PC-9 (cell line): ENCODE measurements at regions not wholly inside any gene's neighbourhood (a gene's known extent, or its start where the extent isn't known, plus 50 kb on each side); places are given as distances from the start of the nearest gene placed in this dataset.
A peak's percentile ranks its signal among the peaks of the same experiment; 100 is the strongest.

Source experiments
- BruUV-seq: library from RNA; stranded (reverse); fragments of 400-500 nt; replicated peaks from 2 replicates; lab custom pipeline; 2021; lab: Mats Ljungman, UMichigan
- CTCF ChIA-PET: fragments of 300-600 bp; sonication (Branson Sonifier 250); formaldehyde crosslinking; loops from one replicate; lab custom pipeline; 2022; ENCODE audit warnings: antibody characterized with exemption; lab: Charles Lee
- POLR2A ChIA-PET: fragments of 300-600 bp; sonication (Branson Sonifier 250); formaldehyde crosslinking; loops from one replicate; lab custom pipeline; 2022; ENCODE audit warnings: antibody characterized with exemption; ENCODE audit not compliant: unreplicated experiment; lab: Charles Lee
- DNase-seq, 2 experiments: peaks; one replicate each; pipeline versions ENCODE4 v3.0.0 to v3.0.0-alpha.2; 2015 to 2022; ENCODE audit warnings: mixed read lengths in 1 of 2
- H2AFZ ChIP-seq: fragments of 200-600 bp; sonication (generic); 2 replicates; pipeline ENCODE4 v1.8.1; 2017; ENCODE audit warnings: antibody characterized with exemption
- H3F3A ChIP-seq: fragments of 200-600 bp; sonication (generic); 2 replicates; pipeline ENCODE4 v1.8.1; 2017; ENCODE audit warnings: antibody characterized with exemption, mild to moderate bottlenecking, low read depth; ENCODE audit not compliant: insufficient read depth
- H3K27ac ChIP-seq: fragments of 200-600 bp; sonication (generic); 2 replicates; pipeline ENCODE4 v1.6.1; 2016; ENCODE audit warnings: mixed run types
- H3K27me3 ChIP-seq: fragments of 200-600 bp; sonication (generic); 2 replicates; pipeline ENCODE4 v1.6.1; 2016; ENCODE audit warnings: low read depth, mixed run types; ENCODE audit not compliant: insufficient read depth
- H3K36me3 ChIP-seq: fragments of 200-600 bp; sonication (generic); 2 replicates; pipeline ENCODE4 v1.6.1; 2016; ENCODE audit warnings: low read depth, mixed run types
- H3K4me1 ChIP-seq: fragments of 200-600 bp; sonication (generic); replicated peaks from 2 replicates; pipeline ENCODE4 v1.6.1; 2016; ENCODE audit warnings: mixed run types; ENCODE audit not compliant: insufficient read depth
- H3K4me2 ChIP-seq: fragments of 200-600 bp; sonication (generic); 2 replicates; pipeline ENCODE4 v1.6.1; 2017; ENCODE audit warnings: mixed run types
- H3K4me3 ChIP-seq: fragments of 200-600 bp; sonication (generic); 2 replicates; pipeline ENCODE4 v1.6.1; 2016; ENCODE audit warnings: mixed run types
- H3K79me2 ChIP-seq: fragments of 200-600 bp; sonication (generic); 2 replicates; pipeline ENCODE4 v1.6.1; 2017; ENCODE audit warnings: low read depth, mixed run types
- H3K9me2 ChIP-seq: fragments of 200-600 bp; sonication (generic); 2 replicates; pipeline ENCODE4 v1.8.1; 2017; ENCODE audit warnings: mild to moderate bottlenecking; ENCODE audit not compliant: insufficient read depth
- H3K9me3 ChIP-seq: fragments of 200-600 bp; sonication (generic); 2 replicates; pipeline ENCODE4 v1.8.1; 2016; ENCODE audit warnings: low read depth; ENCODE audit not compliant: insufficient read depth
- H4K20me1 ChIP-seq: fragments of 200-600 bp; sonication (generic); 2 replicates; pipeline ENCODE4 v1.8.1; 2017; ENCODE audit not compliant: insufficient read depth
- CTCF ChIP-seq: fragments of 200-600 bp; sonication (generic); conservative IDR thresholded peaks from 2 replicates; pipeline ENCODE4 v1.6.1; 2017; ENCODE audit warnings: mixed run types, antibody characterized with exemption, mild to moderate bottlenecking, moderate library complexity
- EZH2 ChIP-seq: fragments of 200-600 bp; sonication (generic); IDR thresholded peaks from 2 replicates; pipeline ENCODE4 v1.8.0; 2017; ENCODE audit warnings: antibody characterized with exemption, low read depth
- intact Hi-C: fragments of 100-400 bp; cut with micrococcal nuclease; formaldehyde crosslinking; loops from one replicate; pipeline ENCODE4 v1.10.0; 2022; ENCODE audit not compliant: unreplicated experiment

- Histone ChIP-seq H3K4me2 (no peak overlapping the region), H4K20me1 (no peaks in the 10 kb centered on the region), H3K9me3 (no peaks in the 10 kb centered on the region), H3K79me2 (no peaks in the 10 kb centered on the region), H3F3A (no peaks in the 10 kb centered on the region), H3K4me3 (no peak overlapping the region), H3K36me3 (no peaks in the 10 kb centered on the region), H3K27ac (no peak overlapping the region), H3K9me2 (no peaks in the 10 kb centered on the region), H2AFZ (no peak overlapping the region), H3K27me3 (no peaks in the 10 kb centered on the region), H3K4me1 (peaks cover 6% of the 10 kb centered on the region)
- DNase-seq, result no peak
- no TSS peak for BruUV-seq
- POLR2A ChIA-PET, result interaction anchor here (0.7 kb wide), 1 partner anchor 217 kb away, joined by 3 read pairs; no protein-coding TSS in a partner anchor
- CTCF ChIA-PET, result interaction anchor here (2.7 kb wide), 1 partner anchor 217 kb away, joined by 31 read pairs; no protein-coding TSS in a partner anchor
- TF ChIP-seq CTCF, result no peak
- no peak for TF ChIP-seq EZH2
- intact Hi-C loops, result loop anchor here (5.0 kb wide), 2 partner anchors 1088 to 1138 kb away; no protein-coding TSS in a partner anchor
Observed at GRCh38 chr7:18354108-18355085, 141.2 kb upstream of the HDAC9 start.

DNA sequence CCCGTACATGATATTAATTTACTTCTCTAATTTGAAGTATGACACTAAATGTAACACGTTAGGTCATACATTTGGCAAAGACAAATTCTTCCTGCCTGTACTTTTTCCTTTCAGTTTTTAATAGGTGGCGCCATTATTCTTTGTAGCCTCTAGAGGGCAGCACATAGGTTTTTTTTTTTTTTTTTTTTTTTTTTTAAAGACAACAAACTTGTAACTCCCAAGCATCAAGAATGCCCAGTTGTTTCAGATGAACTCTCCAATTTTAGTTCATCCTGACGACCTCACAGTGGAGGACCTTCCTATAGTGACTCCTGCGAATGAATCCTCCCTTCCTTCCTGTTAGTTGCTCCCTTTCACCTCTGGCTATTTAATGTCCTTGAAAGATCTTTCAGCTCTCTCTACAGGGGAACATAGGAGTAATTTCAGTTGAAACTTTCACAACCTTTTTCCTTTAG lies 139.3 kb upstream of the HDAC9 start:
- no peaks in the 10 kb centered on the region for H3F3A ChIP-seq
- H3K4me1 ChIP-seq, result peaks cover 6% of the 10 kb centered on the region
- H2AFZ ChIP-seq, result no peak overlapping the region
- no peaks in the 10 kb centered on the region for H4K20me1 ChIP-seq
- H3K79me2 ChIP-seq, result no peaks in the 10 kb centered on the region
- H3K9me2 ChIP-seq, result no peaks in the 10 kb centered on the region
- no peaks in the 10 kb centered on the region for H3K27me3 ChIP-seq
- peak overlapping the region; percentile 47 for H3K4me2 ChIP-seq
- H3K36me3 ChIP-seq, result no peaks in the 10 kb centered on the region
- ChIA-PET CTCF (interaction anchor here (0.6 to 1.1 kb wide), 4 partner anchors 211 to 1500 kb away, joined by 3 to 7 read pairs (median 3); no protein-coding TSS in a partner anchor), POLR2A (interaction anchor here (0.7 kb wide), 1 partner anchor 586 kb away, joined by 3 read pairs; no protein-coding TSS in a partner anchor)
- BruUV-seq, result no TSS peak
- peak in 1 of 2 experiments; percentile 54 for DNase-seq
- H3K27ac ChIP-seq, result no peak overlapping the region
- no peaks in the 10 kb centered on the region for H3K9me3 ChIP-seq
- intact Hi-C loops, result loop anchor here (1.0 kb wide), 2 partner anchors 152 to 215 kb away; no protein-coding TSS in a partner anchor
- no peak for TF ChIP-seq EZH2
- TF ChIP-seq CTCF, result peak; percentile 92
- peak overlapping the region; percentile 17; the same call in 1 of the 2 replicates for H3K4me3 ChIP-seq

DNA sequence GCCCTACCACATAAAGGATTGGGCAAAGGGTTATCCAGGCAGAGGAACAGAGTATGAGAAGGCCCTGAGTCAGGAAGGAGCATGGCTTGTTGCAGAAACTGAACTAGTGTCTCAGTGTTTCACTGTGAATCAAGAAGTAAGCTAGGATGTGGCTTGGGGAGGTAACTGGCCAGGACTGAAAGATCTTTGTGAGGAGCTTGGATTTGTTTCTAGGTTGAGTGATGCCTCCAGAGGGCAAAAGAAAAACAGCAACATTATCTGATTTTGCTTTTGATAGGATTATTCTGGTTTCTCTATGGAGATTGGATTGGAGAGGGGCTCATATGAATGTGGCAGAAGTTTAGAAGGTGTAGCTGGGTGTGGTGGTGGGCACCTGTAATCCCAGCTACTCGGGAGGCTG lies 137.9 kb upstream of the HDAC9 start:
- no TSS peak for BruUV-seq
- Histone ChIP-seq H3K27me3 (no peaks in the 10 kb centered on the region), H4K20me1 (no peaks in the 10 kb centered on the region), H3K4me3 (no peak overlapping the region), H3K36me3 (no peaks in the 10 kb centered on the region), H2AFZ (no peak overlapping the region), H3K9me2 (no peaks in the 10 kb centered on the region), H3K9me3 (no peaks in the 10 kb centered on the region), H3K27ac (no peak overlapping the region), H3F3A (no peaks in the 10 kb centered on the region), H3K79me2 (no peaks in the 10 kb centered on the region), H3K4me1 (peaks cover 3% of the 10 kb centered on the region), H3K4me2 (no peak overlapping the region)
- ChIA-PET POLR2A (interaction anchor here (0.5 to 0.6 kb wide), 2 partner anchors 551 to 561 kb away, joined by 7 to 9 read pairs; no protein-coding TSS in a partner anchor), CTCF (interaction anchor here (0.6 to 1.6 kb wide), 3 partner anchors 19 to 213 kb away, joined by 3 to 6 read pairs (median 3); partner anchors contain the start of gene HDAC9)
- TF ChIP-seq CTCF (peak; percentile 33; the same call in 1 of the 2 replicates), EZH2 (no peak)
- DNase-seq, result no peak
- intact Hi-C loops, result no loop called here
